Trophoblast cell (in vitro differentiated cells and primary cell): ENCODE measurements at regions not wholly inside any gene's neighbourhood (a gene's known extent, or its start where the extent isn't known, plus 50 kb on each side); places are given as distances from the start of the nearest gene placed in this dataset.

ENCODE experiments used
- DNase-seq, 2 donors: peaks; one replicate each; pipeline ENCODE4 v3.0.0-alpha.2; 2016
- H2AFZ ChIP-seq: 2 replicates; pipeline ENCODE4 v1.6.1; 2013; ENCODE audit warnings: low read length, moderate library complexity, mild to moderate bottlenecking; ENCODE audit not compliant: insufficient read depth, poor library complexity
- H2AK5ac ChIP-seq: 2 replicates; pipeline ENCODE4 v1.6.1; 2013; ENCODE audit warnings: mild to moderate bottlenecking, low read length
- H2BK120ac ChIP-seq: 2 replicates; pipeline ENCODE4 v1.6.1; 2013; ENCODE audit warnings: low read length, mild to moderate bottlenecking, moderate library complexity; ENCODE audit not compliant: insufficient read depth, poor library complexity
- H2BK12ac ChIP-seq: 2 replicates; pipeline ENCODE4 v1.6.1; 2013; ENCODE audit warnings: mild to moderate bottlenecking, low read length, moderate library complexity
- H2BK5ac ChIP-seq: 2 replicates; pipeline ENCODE4 v1.6.1; 2013; ENCODE audit warnings: low read length, low read depth, moderate library complexity, mild to moderate bottlenecking; ENCODE audit not compliant: poor library complexity
- H3K14ac ChIP-seq: 2 replicates; pipeline ENCODE4 v1.6.1; 2013; ENCODE audit warnings: mild to moderate bottlenecking, low read length
- H3K18ac ChIP-seq: 2 replicates; pipeline ENCODE4 v1.6.1; 2013; ENCODE audit warnings: mild to moderate bottlenecking, low read length
- H3K23ac ChIP-seq: 2 replicates; pipeline ENCODE4 v1.6.1; 2013; ENCODE audit warnings: low read length
- H3K27ac ChIP-seq: 2 replicates; pipeline ENCODE4 v1.5.1; 2013; ENCODE audit warnings: low read depth, mild to moderate bottlenecking, inconsistent platforms, low read length, moderate library complexity
- H3K27me3 ChIP-seq: 2 replicates; pipeline ENCODE4 v1.6.1; 2013; ENCODE audit warnings: inconsistent platforms, mild to moderate bottlenecking, low read length, moderate library complexity; ENCODE audit not compliant: insufficient read depth
- H3K36me3 ChIP-seq, 2 experiments: 1 replicate in 1 of 2; 2 replicates in 1 of 2; pipeline ENCODE4 v1.6.1; 2013; ENCODE audit warnings: low read length in 2 of 2, mild to moderate bottlenecking in 2 of 2, moderate library complexity in 1 of 2; ENCODE audit not compliant: insufficient read depth in 2 of 2, control insufficient read depth in 1 of 2
- H3K4ac ChIP-seq: 2 replicates; pipeline ENCODE4 v1.6.1; 2013; ENCODE audit warnings: low read depth, mild to moderate bottlenecking, low read length, moderate library complexity
- H3K4me1 ChIP-seq, 2 experiments: 1 replicate in 1 of 2; 2 replicates in 1 of 2; pipeline ENCODE4 v1.6.1; 2013; ENCODE audit warnings: low read length in 2 of 2, mild to moderate bottlenecking in 2 of 2, moderate library complexity in 1 of 2; ENCODE audit not compliant: insufficient read depth in 2 of 2, control insufficient read depth in 1 of 2
- H3K4me2 ChIP-seq: 2 replicates; pipeline ENCODE4 v1.6.1; 2013; ENCODE audit warnings: inconsistent platforms, mild to moderate bottlenecking, low read length, moderate library complexity
- H3K4me3 ChIP-seq: 2 replicates; pipeline ENCODE4 v1.5.1; 2013; ENCODE audit warnings: mild to moderate bottlenecking, low read depth, low read length, inconsistent platforms
- H3K79me1 ChIP-seq: one replicate; pipeline ENCODE4 v1.6.1; 2013; ENCODE audit warnings: low read length
- H3K79me2 ChIP-seq: 2 replicates; pipeline ENCODE4 v1.6.1; 2013; ENCODE audit warnings: low read length, mild to moderate bottlenecking; ENCODE audit not compliant: control insufficient read depth, insufficient read depth, poor library complexity
- H3K9ac ChIP-seq: 2 replicates; pipeline ENCODE4 v1.6.1; 2013; ENCODE audit warnings: mild to moderate bottlenecking, low read length
- H3K9me3 ChIP-seq: 2 replicates; pipeline ENCODE4 v1.6.1; 2013; ENCODE audit warnings: low read depth, mild to moderate bottlenecking, control low read depth, inconsistent platforms, low read length; ENCODE audit not compliant: insufficient read depth
- H4K12ac ChIP-seq: 2 replicates; pipeline ENCODE4 v1.6.1; 2013; ENCODE audit warnings: low read depth, mild to moderate bottlenecking, low read length, moderate library complexity
- H4K8ac ChIP-seq: 2 replicates; pipeline ENCODE4 v1.6.1; 2013; ENCODE audit warnings: low read depth, mild to moderate bottlenecking, low read length, moderate library complexity
- H4K91ac ChIP-seq: one replicate; pipeline ENCODE4 v1.6.1; 2013; ENCODE audit warnings: low read depth, mild to moderate bottlenecking, low read length, moderate library complexity
- WGBS: extraction: QIAGEN DNeasy Blood & Tissue Kit; methylation state at CpG from one replicate; pipeline ENCODE4 v1.1.7; 2013; ENCODE audit warnings: missing lambda C conversion rate; ENCODE audit not compliant: insufficient read length, insufficient coverage; ENCODE audit errors: extremely low coverage; 5-methylcytosine and 5-hydroxymethylcytosine counted together

DNA sequence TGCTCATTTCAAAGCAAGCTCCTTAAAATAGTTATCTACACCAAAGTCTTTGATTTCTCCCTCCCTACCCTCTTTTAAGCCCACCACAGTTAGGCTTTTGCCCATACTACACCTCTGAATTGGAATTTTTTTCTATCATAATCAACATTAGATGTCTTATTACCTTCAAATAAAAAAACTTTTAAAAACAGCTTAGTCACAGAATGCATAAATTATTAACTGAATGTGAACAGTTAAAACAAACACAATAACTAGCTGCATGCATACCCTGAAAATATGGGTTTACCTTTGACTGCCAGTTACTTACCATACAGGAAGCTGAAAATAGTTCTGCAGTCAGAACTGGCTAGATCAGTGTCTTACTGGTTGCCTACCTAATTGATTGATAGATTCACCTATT is 210.9 kb downstream of the TGFB2 start:
- no peak overlapping the region for H3K4me3 ChIP-seq
- no peak overlapping the region for H3K27ac ChIP-seq
- H2AFZ ChIP-seq = no peak overlapping the region
- no peak overlapping the region for H3K23ac ChIP-seq
- H4K91ac ChIP-seq = no peak overlapping the region
- H3K79me2 ChIP-seq = no peaks in the 10 kb centered on the region
- no peaks in the 10 kb centered on the region for H3K27me3 ChIP-seq
- no peak overlapping the region for H3K9ac ChIP-seq
- H3K9me3 ChIP-seq = no peaks in the 10 kb centered on the region
- no peak overlapping the region for H4K12ac ChIP-seq
- no peak overlapping the region for H2BK120ac ChIP-seq
- H3K18ac ChIP-seq = no peak overlapping the region
- H2AK5ac ChIP-seq = no peak overlapping the region
- no peak for DNase-seq
- H3K4me2 ChIP-seq = no peak overlapping the region
- H3K79me1 ChIP-seq = no peaks in the 10 kb centered on the region
- H2BK12ac ChIP-seq = no peak overlapping the region
- H3K14ac ChIP-seq = no peak overlapping the region
- H3K36me3 ChIP-seq = no peaks in the 10 kb centered on the region
- H2BK5ac ChIP-seq = no peak overlapping the region
- no peak overlapping the region for H4K8ac ChIP-seq
- H3K4me1 ChIP-seq = no peaks in the 10 kb centered on the region
- no peak overlapping the region for H3K4ac ChIP-seq

DNA sequence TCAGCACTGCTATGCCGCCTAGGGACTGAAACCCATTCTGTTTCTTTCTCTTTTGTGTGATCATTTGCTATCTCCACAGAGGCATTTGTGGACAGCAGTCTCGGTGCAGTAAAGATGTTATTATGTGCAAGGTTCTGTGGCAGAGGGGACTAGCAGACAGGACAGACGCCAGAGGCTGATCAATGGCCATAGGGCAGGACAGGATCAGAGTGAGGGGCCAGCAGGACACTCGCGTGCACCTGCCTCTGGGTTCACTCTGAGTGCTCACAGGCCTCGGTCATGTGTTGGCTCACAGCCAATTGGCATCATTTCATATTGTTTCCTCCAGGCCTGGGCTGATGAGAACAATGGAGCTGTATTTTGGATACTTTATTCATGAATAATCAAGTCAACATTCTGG is 212.6 kb downstream of the TGFB2 start:
- H3K14ac ChIP-seq = no peak overlapping the region
- no peak overlapping the region for H3K27ac ChIP-seq
- H3K36me3 ChIP-seq = no peaks in the 10 kb centered on the region

DNA sequence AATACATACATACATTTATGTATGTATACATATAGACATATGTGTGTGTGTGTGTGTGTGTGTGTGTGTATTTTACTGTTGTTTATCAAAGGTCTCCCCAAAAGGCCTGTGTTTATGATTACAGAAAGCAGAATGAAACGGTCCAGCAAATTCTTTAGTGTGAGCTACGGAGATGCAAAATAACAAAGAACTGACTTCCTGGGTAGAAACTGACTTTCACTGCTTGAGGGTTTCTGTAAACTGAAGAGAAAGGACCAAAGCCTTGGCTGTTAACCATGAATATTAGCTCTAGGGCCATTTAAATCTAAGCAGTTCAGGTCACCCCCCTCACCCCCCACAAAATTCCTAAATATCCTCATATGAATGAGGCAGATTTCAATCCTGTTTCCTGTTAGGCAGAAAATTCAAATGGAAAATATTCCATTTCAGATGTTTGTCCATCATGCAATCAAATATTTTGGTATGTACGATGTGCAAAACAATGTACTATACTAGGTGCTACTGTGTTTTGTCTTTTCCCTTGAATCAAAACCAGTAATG is 213.2 kb downstream of the TGFB2 start:
- H4K8ac ChIP-seq = no peak overlapping the region
- H3K79me2 ChIP-seq = no peaks in the 10 kb centered on the region
- no peak overlapping the region for H2AK5ac ChIP-seq
- no peak overlapping the region for H4K12ac ChIP-seq
- no peaks in the 10 kb centered on the region for H3K4me1 ChIP-seq
- H3K27me3 ChIP-seq = no peaks in the 10 kb centered on the region
- H3K14ac ChIP-seq = no peak overlapping the region
- H3K27ac ChIP-seq = no peak overlapping the region
- H2AFZ ChIP-seq = no peak overlapping the region
- no peak overlapping the region for H3K4me2 ChIP-seq
- H3K23ac ChIP-seq = no peak overlapping the region
- no peak overlapping the region for H3K18ac ChIP-seq
- no peak overlapping the region for H2BK5ac ChIP-seq
- H3K36me3 ChIP-seq = no peaks in the 10 kb centered on the region
- no peak overlapping the region for H3K9ac ChIP-seq
- H3K4ac ChIP-seq = no peak overlapping the region
- H2BK12ac ChIP-seq = no peak overlapping the region
- H3K9me3 ChIP-seq = no peaks in the 10 kb centered on the region
- no peaks in the 10 kb centered on the region for H3K79me1 ChIP-seq
- H3K4me3 ChIP-seq = no peak overlapping the region
- DNase-seq = no peak
- no CpG with 5 or more reads among the region's 3 CpGs for WGBS
- H2BK120ac ChIP-seq = no peak overlapping the region
- no peak overlapping the region for H4K91ac ChIP-seq

More for the DNA sequence above, 212.6 kb downstream of the TGFB2 start:
- H4K12ac ChIP-seq = no peak overlapping the region
- H4K8ac ChIP-seq = no peak overlapping the region
- H3K4me2 ChIP-seq = no peak overlapping the region
- no peak overlapping the region for H3K23ac ChIP-seq
- H3K4me3 ChIP-seq = no peak overlapping the region
- no peaks in the 10 kb centered on the region for H3K9me3 ChIP-seq
- H3K9ac ChIP-seq = no peak overlapping the region
- no peak overlapping the region for H2BK12ac ChIP-seq
- H4K91ac ChIP-seq = no peak overlapping the region
- no peaks in the 10 kb centered on the region for H3K4me1 ChIP-seq
- no peak overlapping the region for H2BK5ac ChIP-seq
- H2AK5ac ChIP-seq = no peak overlapping the region
- no peak overlapping the region for H3K18ac ChIP-seq
- DNase-seq = no peak
- no peak overlapping the region for H3K4ac ChIP-seq
- H3K79me2 ChIP-seq = no peaks in the 10 kb centered on the region
- H2AFZ ChIP-seq = no peak overlapping the region
- H2BK120ac ChIP-seq = no peak overlapping the region
- no CpG with 5 or more reads among the region's 6 CpGs for WGBS
- no peaks in the 10 kb centered on the region for H3K27me3 ChIP-seq
- no peaks in the 10 kb centered on the region for H3K79me1 ChIP-seq

DNA sequence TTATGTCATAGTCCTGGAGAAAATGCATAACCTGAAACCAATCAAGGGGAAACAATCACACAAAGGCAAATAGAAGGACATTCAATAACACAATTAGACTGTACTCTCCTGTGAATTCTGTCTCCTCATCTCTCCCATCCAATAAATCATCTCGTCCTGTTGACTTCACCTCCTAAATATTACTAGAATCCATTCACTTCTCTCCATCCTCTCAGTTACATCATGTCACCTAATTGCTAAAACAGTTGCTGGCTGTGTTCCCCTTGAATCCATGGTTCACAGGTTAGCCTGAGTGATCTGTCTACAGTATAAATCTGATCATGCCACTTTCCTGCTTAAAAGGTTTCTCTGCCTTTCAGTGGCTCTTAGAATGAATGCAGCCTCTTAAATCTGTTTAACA is 220.2 kb downstream of the TGFB2 start:
- Histone ChIP-seq H4K91ac (no peak overlapping the region), H3K18ac (no peak overlapping the region), H4K12ac (no peak overlapping the region), H3K4ac (no peak overlapping the region), H3K79me1 (no peaks in the 10 kb centered on the region), H3K4me3 (no peak overlapping the region), H2BK12ac (no peak overlapping the region), H3K23ac (no peak overlapping the region), H4K8ac (no peak overlapping the region), H3K14ac (no peak overlapping the region), H2AFZ (no peak overlapping the region), H3K9ac (no peak overlapping the region), H3K4me2 (no peak overlapping the region), H2BK5ac (no peak overlapping the region), H3K4me1 (no peaks in the 10 kb centered on the region), H3K9me3 (no peaks in the 10 kb centered on the region), H3K27me3 (no peaks in the 10 kb centered on the region), H3K27ac (no peak overlapping the region), H3K79me2 (no peaks in the 10 kb centered on the region), H2BK120ac (no peak overlapping the region), H2AK5ac (no peak overlapping the region), H3K36me3 (no peaks in the 10 kb centered on the region)
- no peak for DNase-seq
- no CpG with 5 or more reads among the region's 1 CpG for WGBS
